LNCaP clone FGC (cell line): ENCODE measurements at regions not wholly inside any gene's neighbourhood (a gene's known extent, or its start where the extent isn't known, plus 50 kb on each side); places are given as distances from the start of the nearest gene placed in this dataset.

ENCODE experiments used
- DNase-seq: peaks from one replicate; pipeline ENCODE4 v3.0.0-alpha.2; 2011; ENCODE audit warnings: low read depth
- H3K4me3 ChIP-seq: 2 replicates; pipeline ENCODE4 v1.5.1; 2011; ENCODE audit warnings: mild to moderate bottlenecking, low read depth, low read length, control low read depth
- CTCF ChIP-seq: IDR thresholded peaks from 2 replicates; pipeline ENCODE4 v1.5.1; 2012; ENCODE audit warnings: mild to moderate bottlenecking; ENCODE audit not compliant: control insufficient read depth, insufficient read depth; ENCODE audit errors: extremely low read depth

- no peak for TF ChIP-seq CTCF
- no peak for DNase-seq
Observed at GRCh38 chr6:81859884-81860283, 107.4 kb upstream of the TENT5A start.

GRCh38 chr6:81857812-81858211 lies 105.3 kb upstream of the TENT5A start:
- DNase-seq: no peak
- TF ChIP-seq CTCF: no peak
- no peak overlapping the region for H3K4me3 ChIP-seq

More at GRCh38 chr6:81859884-81860283, 107.4 kb upstream of the TENT5A start:
- H3K4me3 ChIP-seq: no peak overlapping the region

- no peak for DNase-seq
- no peak overlapping the region for H3K4me3 ChIP-seq
- no peak for TF ChIP-seq CTCF
Observed at GRCh38 chr6:81856872-81857271, 104.4 kb upstream of the TENT5A start.

- no peak for TF ChIP-seq CTCF
Observed at GRCh38 chr6:81854474-81854873, 102.0 kb upstream of the TENT5A start.

GRCh38 chr6:81853975-81854374 lies 101.5 kb upstream of the TENT5A start:
- no peak overlapping the region for H3K4me3 ChIP-seq
- TF ChIP-seq CTCF: no peak
- no peak for DNase-seq

More at GRCh38 chr6:81854474-81854873, 102.0 kb upstream of the TENT5A start:
- H3K4me3 ChIP-seq: no peak overlapping the region
- no peak for DNase-seq

- no peak overlapping the region for H3K4me3 ChIP-seq
- DNase-seq: no peak
- no peak for TF ChIP-seq CTCF
Observed at GRCh38 chr6:81849248-81849647, 96.8 kb upstream of the TENT5A start.

GRCh38 chr6:81847866-81848265 lies 95.4 kb upstream of the TENT5A start:
- no peak for DNase-seq
- TF ChIP-seq CTCF: no peak
- no peak overlapping the region for H3K4me3 ChIP-seq
